ENCODE measurements at regions not wholly inside any gene's neighbourhood (a gene's known extent, or its start where the extent isn't known, plus 50 kb on each side); places are given as distances from the start of the nearest gene placed in this dataset.
"Not testable (repeated sequence)": the region's sequence is repeated elsewhere in the genome, so short reads cannot be mapped to it uniquely, and the experiment has no call there.

DNA sequence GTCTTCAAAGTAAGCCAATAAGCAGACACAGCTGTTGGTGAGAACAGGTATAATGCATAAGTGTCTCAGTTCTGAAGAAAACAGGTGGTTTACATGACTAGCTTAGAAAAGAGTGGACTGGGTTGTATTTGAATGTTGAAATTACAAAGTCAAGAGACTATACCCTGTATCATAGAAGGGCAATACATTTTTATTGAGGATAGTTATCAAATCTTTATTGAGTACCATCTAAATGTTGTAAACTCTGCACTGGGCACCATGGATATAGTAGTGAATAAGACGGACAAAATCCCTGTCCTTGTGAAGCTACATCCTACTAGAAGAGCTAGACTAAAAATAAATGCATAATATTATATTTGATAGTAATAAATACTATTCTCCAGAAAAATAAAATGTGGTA is 88.5 kb upstream of the CDC42EP3 start:
- not testable (repeated sequence) for DNase-seq

DNA sequence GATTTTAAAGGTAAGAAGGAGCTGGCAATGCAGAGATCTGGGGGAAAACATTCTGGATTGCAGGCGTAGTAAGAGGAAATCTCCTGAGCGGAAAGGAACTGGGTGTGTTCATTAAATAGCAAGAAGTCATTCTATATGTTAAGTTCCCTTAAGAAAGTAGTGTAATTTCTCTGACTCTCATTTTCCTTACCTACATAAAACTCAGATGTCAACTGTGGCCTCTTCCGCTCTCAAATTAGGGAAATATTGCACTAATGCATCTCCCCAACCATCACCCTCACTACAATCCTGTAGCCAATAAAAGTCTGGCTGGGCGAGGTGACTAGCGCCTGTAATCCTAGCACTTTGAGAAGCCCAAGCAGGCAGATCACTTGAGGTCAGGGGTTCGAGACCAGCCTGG is 89.0 kb upstream of the CDC42EP3 start:
- DNase-seq: no peak

- not testable (repeated sequence) for DNase-seq
Observed at GRCh38 chr2:37762281-37762680, 90.8 kb upstream of the CDC42EP3 start.

DNA sequence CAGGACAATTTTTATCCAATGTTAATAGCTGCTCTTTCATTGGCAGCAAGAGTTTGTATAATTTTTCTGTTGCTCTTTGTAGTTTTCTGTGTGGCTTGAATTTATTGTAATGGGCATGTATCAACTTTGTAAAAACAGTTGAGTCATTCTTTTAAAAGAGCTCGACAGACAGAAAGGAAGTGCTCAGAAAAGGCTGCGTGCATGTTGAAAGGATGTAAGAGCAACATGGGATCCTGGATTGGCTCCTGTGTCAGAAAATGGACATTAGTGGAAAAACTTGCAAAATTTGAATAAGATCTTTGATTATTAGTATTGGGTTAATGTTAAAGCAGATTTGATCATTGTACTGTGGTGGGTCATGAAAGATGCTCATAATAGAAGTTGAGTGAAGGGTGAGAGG is 93.3 kb upstream of the CDC42EP3 start:
- no peak for DNase-seq

- DNase-seq: no peak
Observed at GRCh38 chr2:37766106-37766505, 94.7 kb upstream of the CDC42EP3 start.

- DNase-seq: no peak
Observed at GRCh38 chr2:37767046-37767445, 95.6 kb upstream of the CDC42EP3 start.

GRCh38 chr2:37767959-37768925 is 96.8 kb upstream of the CDC42EP3 start:
- no peak for DNase-seq

- DNase-seq: no peak
Observed at GRCh38 chr2:37769551-37769950, 98.1 kb upstream of the CDC42EP3 start.

- no peak for DNase-seq
Observed at GRCh38 chr2:37770797-37771196, 99.4 kb upstream of the CDC42EP3 start.

GRCh38 chr2:37771600-37772088 is 100.2 kb upstream of the CDC42EP3 start:
- no peak for DNase-seq

DNA sequence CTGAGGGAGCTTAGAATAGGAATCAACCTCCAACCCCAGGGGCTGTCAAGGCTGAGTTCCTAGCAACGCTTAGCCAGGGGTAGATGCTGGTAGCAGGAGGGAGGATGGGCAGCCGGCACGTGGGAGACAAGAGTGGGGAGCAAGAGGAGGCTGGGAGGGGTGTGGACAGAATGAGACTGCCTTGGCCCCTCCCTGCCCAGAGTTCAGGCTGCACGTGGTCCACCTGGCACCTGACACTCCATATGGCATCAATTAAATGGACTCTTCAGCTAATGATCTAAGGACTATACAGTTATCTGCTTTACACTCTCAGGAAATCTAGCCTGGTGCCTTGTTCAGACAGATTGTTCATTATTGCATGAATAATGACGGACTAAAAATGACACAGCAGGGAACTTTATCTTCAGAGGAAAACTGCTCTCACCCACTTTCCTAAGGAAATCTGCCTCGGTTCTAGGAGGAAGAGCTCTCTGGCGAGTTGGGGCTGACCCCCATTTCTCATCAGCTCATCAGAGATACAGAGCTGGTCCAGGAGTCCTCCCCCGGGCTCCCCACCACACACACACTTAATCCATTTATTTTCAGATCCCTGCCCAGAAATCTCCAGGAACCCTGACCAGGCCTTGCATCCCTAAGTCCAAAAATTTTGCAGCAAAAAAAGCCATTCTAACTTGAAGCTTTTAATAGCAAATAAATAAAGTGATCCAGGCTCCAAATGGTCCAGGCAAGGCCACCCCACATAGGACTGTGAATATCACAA is 102.1 kb upstream of the CDC42EP3 start:
- no peak for DNase-seq

GRCh38 chr2:37774171-37774944 is 102.9 kb upstream of the CDC42EP3 start:
- not testable (repeated sequence) for DNase-seq

GRCh38 chr2:37774976-37775907 is 103.8 kb upstream of the CDC42EP3 start:
- no peak for DNase-seq

DNA sequence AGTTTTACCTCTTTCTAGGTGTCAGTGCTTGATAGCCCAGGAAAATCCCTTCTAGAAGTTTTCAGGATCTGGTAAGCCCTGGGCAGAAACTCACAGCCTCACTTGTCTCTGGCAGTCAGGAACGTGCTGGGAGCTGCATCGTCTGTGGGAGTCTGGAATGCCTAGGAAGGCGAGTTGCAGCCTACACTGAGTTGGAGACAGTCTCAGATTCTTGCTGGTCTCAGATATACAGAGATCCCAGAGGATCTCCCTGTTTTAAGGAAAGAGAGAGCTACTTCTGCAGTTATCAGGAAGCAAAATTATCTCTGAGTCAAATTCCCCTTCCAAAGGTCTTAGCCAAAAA is 104.4 kb upstream of the CDC42EP3 start:
- no peak for DNase-seq

DNA sequence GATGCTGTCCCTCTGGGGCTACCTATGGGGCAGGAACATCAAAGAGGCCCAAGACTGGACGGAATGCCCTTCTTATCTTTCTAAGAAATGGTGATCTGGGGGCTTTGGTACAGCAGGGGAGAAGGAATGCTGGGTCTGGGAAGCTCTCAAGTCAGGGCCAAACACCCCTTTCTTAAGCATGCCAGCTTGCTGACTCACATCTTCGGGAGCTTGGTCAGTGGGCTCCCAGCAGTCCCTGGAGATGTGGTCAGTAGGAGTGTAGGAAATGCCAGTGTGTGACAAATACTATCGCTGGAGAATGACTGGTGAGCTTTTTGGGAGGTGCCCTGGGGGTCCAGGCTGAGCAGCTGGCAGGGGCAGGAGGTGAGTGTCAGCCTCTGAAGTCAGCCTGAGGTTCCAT is 105.0 kb upstream of the CDC42EP3 start:
- no peak for DNase-seq

- DNase-seq: no peak
Observed at GRCh38 chr2:37779139-37779538, 107.7 kb upstream of the CDC42EP3 start.

GRCh38 chr2:37779611-37780386 is 108.4 kb upstream of the CDC42EP3 start:
- DNase-seq: no peak

GRCh38 chr2:37780387-37780676 is 108.9 kb upstream of the CDC42EP3 start:
- no peak for DNase-seq

DNA sequence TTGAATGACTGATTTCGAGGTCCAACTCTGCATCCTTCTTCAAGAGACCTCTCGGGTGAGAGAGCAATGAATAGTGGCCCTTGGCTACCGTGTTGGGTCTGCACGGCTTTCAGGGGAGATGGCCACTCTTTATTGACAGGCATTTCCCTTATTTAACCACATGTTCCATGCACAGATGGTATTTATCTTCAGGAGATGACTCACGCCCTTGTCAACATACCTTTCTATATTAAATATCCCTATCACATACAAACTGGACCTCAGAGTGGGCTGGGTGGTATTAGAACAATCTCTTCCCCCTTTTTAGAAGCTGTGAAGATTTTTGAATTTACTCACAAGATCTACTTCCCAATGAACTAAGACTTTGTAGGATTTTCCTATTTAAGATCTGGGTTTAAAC is 109.6 kb upstream of the CDC42EP3 start:
- no peak for DNase-seq

DNA sequence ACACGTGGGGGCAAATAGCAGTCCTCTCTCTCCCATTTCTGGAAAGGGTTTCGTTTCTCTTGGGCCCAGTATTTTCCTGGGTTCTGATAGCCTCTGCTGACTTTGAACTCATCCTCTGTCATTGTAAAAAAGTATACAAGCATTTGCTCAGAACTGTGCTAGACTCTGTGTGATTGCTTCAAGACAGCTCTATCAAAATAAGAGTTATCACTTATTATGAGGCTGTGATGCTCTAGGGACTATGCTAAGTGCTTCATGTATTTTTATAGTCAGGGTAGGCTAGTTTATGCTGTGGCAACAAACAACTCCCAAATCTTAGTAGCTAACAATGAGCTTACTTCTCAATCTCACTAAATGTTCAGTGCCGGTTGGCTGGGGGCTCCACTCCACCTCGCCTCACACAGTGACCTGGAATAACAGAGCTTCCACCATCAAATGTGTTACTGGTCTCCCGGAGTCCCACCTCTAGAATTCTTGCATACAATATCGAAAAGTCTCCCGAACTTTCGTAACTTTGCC is 110.8 kb upstream of the CDC42EP3 start:
- no peak for DNase-seq

DNA sequence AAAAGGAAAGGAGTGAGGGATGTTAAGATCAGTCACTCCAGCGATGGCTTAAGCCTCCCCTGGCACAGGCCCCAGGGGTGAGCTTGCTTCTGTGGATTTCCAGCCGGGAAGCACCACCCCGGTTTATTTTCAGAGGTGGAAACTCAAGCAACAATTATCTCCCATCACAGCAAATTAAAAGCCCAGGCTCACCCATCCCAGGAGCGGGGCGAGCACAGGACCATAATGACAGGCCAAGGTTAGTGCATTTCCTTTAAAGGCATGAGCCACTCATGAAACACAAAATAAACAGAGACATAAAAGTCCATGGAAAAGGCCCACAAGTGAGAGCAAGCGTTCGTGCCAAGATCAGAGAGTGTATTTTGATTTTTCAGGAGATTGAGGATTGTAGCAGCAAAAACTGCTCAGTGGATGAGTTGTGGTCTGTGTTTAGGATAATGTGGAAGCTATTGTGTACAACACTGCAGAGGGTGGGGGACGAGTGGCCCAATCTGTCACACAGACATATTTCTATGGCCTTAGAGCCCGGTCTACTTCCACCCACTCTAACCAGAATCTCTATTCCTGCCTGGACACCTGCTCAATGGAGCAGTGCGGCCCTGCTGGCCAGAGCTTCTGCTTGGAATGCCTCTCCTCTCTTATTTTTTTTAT is 111.4 kb upstream of the CDC42EP3 start:
- DNase-seq: peak; percentile 47
